DMS153 (cell line): ENCODE measurements at regions not wholly inside any gene's neighbourhood (a gene's known extent, or its start where the extent isn't known, plus 50 kb on each side); places are given as distances from the start of the nearest gene placed in this dataset.

Experiments used
- DNase-seq: peaks from one replicate; lab custom pipeline; 2025; lab: John Stamatoyannopoulos, UW

DNA sequence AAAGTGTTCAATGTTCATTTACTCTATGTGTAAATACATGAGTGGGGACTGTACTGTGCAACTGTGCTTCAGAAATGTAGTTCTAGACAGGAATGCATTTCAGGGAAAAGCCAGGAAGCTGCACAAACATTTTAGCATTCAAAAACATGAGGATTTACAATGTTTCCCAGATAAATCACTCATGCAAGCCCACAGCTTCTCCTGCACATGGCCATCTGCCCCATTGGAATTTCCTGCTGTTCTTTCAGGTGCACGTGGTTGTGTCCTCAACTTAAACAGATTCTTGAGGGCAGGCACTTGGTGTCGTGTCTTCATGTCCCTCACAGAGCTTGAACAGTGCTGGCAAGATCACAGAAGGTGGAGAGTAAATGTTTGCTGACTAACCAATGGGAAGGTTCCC lies 101.5 kb downstream of the UNC5CL start:
- no peak for DNase-seq

- DNase-seq, result no peak
Observed at GRCh38 chr6:40936818-40937251, 102.2 kb downstream of the UNC5CL start.

GRCh38 chr6:40933864-40934263 lies 105.2 kb downstream of the UNC5CL start:
- DNase-seq, result no peak

- no peak for DNase-seq
Observed at GRCh38 chr6:40932953-40933352, 106.1 kb downstream of the UNC5CL start.

- DNase-seq, result no peak
Observed at GRCh38 chr6:40932366-40932765, 106.7 kb downstream of the UNC5CL start.

DNA sequence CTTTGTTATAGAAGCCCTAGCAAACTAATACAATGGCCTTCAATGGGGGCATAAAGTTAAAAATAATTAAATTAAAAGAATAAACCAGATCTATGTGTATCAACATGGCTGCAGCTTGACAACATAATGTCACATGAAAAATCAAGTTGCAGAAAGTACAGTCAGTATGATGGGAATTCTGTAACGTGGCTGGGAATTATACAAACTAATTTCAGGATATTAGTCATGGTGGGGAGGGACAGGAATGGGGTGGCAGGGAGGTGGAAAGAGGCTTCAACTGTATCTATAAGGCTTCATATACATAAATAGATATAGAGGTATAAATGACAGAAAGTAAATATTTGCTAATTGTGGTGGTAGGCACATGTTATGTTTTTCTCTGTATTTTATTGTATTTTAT lies 107.1 kb downstream of the UNC5CL start:
- no peak for DNase-seq

- no peak for DNase-seq
Observed at GRCh38 chr6:40930555-40930954, 108.5 kb downstream of the UNC5CL start.

DNA sequence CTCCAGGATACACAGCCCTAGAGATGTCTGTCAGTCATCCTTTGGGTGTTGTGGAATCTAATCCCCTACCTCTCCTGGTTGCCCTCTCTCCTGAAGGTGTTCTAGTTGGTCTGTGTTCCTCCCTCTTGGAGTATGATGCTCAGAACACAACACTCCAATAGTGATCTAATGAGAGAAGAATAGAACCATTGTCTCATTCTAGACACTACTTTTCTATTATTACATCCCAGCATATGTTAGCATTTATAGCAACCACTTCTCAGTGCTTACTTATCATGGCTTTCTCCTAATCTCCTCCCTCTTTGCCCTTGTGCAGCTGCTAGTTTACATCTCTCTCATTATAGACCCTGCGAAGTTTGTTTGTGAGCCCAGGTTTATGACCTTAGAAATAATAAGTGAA lies 109.0 kb downstream of the UNC5CL start:
- DNase-seq, result no peak

DNA sequence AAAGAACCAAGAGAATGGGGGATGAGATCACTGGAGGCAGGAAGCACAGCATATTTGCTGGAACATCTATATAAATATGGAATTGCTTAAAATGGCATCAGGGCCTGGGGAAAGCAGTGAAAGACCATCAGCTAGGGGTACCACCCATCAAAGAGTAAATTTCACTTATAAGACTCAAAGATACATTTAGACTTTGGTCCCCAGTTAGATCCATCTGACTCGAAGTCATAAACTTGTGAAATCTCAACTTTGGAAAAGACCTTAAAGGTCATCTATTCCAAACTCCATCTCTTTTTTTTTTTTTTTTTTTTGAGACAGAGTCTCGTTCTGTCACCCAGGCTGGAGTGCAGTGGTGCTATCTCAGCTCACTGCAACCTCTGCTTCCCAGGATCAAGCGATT lies 109.8 kb downstream of the UNC5CL start:
- DNase-seq, result no peak

GRCh38 chr6:40928763-40929162 lies 110.3 kb downstream of the UNC5CL start:
- no peak for DNase-seq

- no peak for DNase-seq
Observed at GRCh38 chr6:40928307-40928706, 110.7 kb downstream of the UNC5CL start.

DNA sequence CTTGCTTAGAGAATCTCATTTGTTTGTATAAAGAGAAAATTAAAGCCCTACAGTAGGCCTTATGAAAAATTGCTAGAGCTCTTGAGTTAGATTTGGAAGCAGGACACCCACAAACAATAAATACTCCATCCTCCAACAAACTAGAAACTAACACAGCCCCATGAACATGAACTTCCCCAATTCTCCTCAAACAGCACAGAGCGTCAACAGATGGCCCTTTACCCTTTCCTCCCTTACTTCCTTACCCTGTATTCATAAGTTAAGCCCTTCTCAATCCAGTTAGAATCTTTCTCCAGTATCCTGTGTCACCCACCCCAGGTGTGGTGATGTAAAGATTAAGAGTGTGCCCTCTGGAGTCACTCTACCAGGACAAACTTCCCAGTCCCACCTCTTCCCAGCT lies 113.7 kb downstream of the UNC5CL start:
- no peak for DNase-seq

GRCh38 chr6:40924839-40925238 lies 114.2 kb downstream of the UNC5CL start:
- DNase-seq, result no peak

DNA sequence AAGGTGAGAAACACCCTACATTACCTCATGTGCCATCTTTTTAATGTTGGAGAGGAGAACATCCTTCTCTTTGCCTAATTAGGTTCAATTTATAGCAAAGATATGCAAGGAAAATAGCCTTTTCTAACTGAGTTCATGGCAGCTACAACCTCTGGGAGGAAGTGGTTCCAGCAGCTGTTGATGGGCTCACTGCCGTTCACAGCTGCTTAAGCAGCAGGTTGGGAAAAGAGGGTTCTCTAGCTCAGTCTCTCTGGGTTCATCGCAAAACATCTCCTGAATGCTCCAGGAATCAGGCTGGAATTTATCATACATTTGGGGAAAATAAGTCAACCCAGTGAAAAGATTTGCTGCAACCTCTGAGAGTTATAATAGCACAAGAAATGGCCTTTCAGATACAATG lies 115.1 kb downstream of the UNC5CL start:
- no peak for DNase-seq

GRCh38 chr6:40923326-40923725 lies 115.7 kb downstream of the UNC5CL start:
- no peak for DNase-seq

DNA sequence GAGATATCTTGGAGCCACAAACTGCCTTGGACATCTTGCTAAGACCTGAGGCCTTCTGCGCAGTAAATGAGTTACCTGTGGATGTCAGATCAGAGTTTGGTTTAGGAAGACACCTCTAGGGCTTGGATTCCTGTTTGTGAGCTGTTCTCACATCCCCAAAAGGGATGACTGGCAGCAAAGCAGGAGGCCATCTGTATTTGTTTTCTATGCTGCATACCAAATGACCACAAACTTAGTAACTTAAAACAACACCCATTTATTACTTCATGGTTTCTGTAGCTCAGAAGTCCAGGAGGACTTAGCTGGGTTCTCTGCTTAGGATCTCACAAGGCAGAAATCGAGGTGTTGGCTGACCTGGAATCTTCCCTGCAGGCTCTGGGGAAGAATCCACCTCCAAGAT lies 116.7 kb downstream of the UNC5CL start:
- DNase-seq, result no peak

- no peak for DNase-seq
Observed at GRCh38 chr6:40918040-40918651, 120.9 kb downstream of the UNC5CL start.

DNA sequence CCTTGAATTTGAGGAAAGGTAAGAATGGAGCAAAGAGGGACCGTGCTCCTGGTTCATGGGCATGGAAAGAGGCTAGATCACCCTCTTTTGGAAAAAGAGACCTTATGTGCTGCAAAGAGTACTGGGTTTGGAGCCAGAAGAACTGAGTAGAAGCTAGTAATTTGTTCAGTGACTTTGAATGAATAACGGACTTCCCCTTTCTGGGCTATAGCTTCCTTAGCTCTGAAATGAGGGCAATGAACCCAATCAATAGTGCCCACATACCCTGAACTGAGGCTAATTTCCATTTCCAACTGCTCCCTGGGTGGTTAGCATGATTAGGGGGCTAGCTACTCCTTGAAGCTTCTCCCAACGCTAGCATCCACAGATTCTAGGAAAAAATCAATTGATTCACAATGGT lies 121.4 kb downstream of the UNC5CL start:
- DNase-seq, result no peak

GRCh38 chr6:40916845-40917244 lies 122.2 kb downstream of the UNC5CL start:
- DNase-seq, result no peak

DNA sequence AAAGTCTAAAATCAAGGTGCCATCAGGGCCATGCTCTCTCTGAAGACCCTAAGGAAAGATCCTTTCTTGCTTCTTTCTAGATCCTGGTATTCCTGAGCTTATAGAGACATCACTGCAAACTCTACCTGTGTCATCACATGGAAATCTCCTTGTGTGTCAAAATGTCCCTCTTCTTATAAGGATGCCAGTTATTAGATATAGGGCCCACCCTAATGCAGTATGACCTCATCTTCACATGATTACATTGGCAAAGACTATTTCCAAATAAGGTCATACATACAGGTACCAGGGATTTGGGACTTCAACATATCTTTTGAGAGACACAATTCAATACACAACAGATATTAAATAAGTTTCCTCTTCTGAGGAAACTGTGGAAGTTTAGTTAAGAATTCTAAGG lies 123.9 kb downstream of the UNC5CL start:
- DNase-seq, result no peak

DNA sequence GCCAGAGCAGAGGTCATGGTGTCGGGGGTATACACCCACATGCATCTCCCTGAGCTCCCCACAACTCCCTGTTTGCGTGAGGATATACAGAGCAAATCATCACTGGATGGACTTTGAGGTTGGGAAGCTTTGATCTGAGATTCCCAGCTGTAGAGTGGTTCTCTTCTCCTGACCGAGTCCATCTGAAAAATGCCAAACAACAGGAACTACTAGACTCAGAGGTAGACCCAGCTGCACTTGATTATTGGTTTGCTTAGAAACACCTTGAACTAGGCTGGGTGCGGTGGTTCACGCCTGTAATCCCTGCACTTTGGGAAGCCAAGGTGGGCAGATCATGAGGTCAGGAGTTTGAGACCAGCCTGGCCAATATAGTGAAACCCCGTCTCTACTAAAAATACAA lies 125.0 kb downstream of the UNC5CL start:
- DNase-seq, result no peak

- DNase-seq, result peak; percentile 91
Observed at GRCh38 chr6:40912158-40912946, 126.7 kb downstream of the UNC5CL start.

DNA sequence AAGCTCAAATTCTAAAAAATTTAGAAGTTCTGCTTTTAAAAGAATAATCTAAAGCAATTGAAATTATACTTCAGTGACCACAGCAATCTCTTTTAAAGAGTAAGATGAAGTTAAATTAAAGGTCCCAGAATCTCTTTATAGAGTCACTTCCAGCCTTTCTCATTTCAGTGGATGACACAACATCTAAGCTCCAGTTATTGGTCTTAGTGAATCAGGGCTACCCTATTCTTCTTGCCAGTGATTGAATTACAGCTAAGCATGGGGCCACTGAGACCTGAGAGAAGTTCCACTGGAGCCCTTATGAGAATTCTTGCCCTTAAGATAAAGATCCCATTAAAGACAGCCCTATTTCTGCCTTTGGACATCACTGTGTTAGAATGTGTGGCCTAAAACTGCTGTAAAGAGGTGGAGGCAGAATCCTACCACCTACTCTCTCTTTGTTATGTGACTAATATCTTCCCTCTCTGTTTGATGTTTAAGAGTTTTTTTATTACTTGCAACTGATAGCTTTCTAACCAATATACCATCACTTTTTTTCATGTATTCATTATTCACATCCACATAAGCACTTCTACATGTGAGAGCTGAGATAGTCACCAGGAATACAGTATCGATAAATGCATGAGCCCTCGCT lies 128.6 kb downstream of the UNC5CL start:
- DNase-seq, result no peak
